ENCODE measurements at regions not wholly inside any gene's neighbourhood (a gene's known extent, or its start where the extent isn't known, plus 50 kb on each side); places are given as distances from the start of the nearest gene placed in this dataset.
"Not testable (repeated sequence)": the region's sequence is repeated elsewhere in the genome, so short reads cannot be mapped to it uniquely, and the experiment has no call there.

DNA sequence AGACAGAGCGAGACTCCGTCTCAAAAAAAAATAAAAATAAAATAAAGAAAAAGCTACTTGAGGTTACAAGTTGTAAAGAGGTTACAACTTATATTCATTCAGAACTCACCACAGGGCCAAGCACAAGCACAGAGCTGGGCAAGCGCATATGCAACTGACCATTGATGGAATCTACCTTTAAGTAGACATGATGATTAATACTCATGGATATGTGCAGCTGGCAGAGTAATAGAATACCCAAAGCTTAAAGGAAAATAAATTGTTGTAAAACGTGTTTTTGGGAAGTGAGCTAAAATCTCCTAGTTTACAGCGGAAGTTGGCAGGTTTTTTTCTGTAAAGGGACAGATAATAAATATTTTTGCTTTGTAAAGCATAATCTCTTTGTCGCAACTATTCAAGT lies 111.6 kb downstream of the TMEM168 start:
- no peak for DNase-seq (ENCODE audit: low read depth, low spot score)

GRCh38 chr7:112689466-112690177 lies 100.6 kb downstream of the TMEM168 start:
- DNase-seq (ENCODE audit: low read depth, low spot score), result not testable (repeated sequence)

DNA sequence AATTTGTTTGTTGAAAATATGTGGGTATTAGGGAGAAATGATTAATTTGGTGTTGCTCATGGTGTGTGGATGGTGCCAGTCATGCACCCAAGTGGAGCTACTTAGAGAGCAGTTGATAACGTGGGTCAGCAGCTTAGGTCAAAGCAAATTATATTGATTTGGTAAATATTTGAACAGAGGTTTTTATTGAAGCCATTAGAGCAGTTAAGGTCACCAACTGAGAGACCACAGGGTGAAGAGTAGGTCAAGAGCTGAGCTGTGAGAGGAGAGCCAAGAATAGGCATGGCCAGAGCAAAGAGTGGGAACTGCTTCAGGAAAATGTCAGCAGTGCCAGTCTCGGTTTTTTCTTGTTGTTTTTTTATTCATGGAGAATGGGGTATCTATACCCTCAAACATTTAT lies 97.9 kb downstream of the TMEM168 start:
- no peak for DNase-seq (ENCODE audit: low read depth, low spot score)

GRCh38 chr7:112697211-112697610 lies 93.0 kb downstream of the TMEM168 start:
- DNase-seq (ENCODE audit: low read depth, low spot score), result not testable (repeated sequence)

- no peak for DNase-seq (ENCODE audit: low read depth, low spot score)
Measured at GRCh38 chr7:112699725-112700513, 90.3 kb downstream of the TMEM168 start.

DNA sequence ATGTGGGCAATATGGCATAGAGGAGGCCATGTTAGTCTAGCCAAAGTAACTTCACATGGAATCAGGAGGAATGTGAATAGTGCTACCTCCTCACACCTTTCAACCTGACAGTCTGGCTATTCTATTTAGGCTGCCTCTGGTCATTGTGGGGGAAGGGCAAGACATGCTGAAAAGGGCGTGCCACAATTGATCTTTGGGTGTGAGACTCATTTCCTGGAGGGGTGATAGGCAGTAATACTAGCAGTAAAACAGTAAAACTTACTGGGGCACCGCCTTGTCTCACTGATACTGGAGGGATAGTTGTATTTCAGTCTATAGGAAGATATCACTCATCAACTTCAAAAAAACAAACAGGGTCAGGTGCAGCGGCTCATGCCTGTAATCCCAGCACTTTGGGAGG lies 88.7 kb downstream of the TMEM168 start:
- DNase-seq (ENCODE audit: low read depth, low spot score), result no peak

GRCh38 chr7:112707655-112708054 lies 82.5 kb downstream of the TMEM168 start:
- DNase-seq (ENCODE audit: low read depth, low spot score), result no peak

- DNase-seq (ENCODE audit: low read depth, low spot score), result no peak
Measured at GRCh38 chr7:112708236-112708635, 82.0 kb downstream of the TMEM168 start.
